GM18867 (cell line): ENCODE measurements at regions not wholly inside any gene's neighbourhood (a gene's known extent, or its start where the extent isn't known, plus 50 kb on each side); places are given as distances from the start of the nearest gene placed in this dataset.

Experiments
- ATAC-seq: cut with Tn5 transposase; IDR thresholded peaks from one replicate; pipeline ENCODE4 v1.9.1; 2021; ENCODE audit warnings: mild to moderate bottlenecking, moderate library complexity; ENCODE audit not compliant: unreplicated experiment

- ATAC-seq: no peak
Measured at GRCh38 chr12:97267594-97268202, 194.9 kb upstream of the RMST start.

GRCh38 chr12:97272471-97272870, 190.1 kb upstream of the RMST start:
- no peak for ATAC-seq

GRCh38 chr12:97274386-97274785, 188.2 kb upstream of the RMST start:
- ATAC-seq: no peak

- ATAC-seq: no peak
Measured at GRCh38 chr12:97275256-97275655, 187.3 kb upstream of the RMST start.

GRCh38 chr12:97275728-97276590, 186.6 kb upstream of the RMST start:
- no peak for ATAC-seq

GRCh38 chr12:97276661-97277429, 185.8 kb upstream of the RMST start:
- ATAC-seq: no peak

- ATAC-seq: no peak
Measured at GRCh38 chr12:97283297-97283696, 179.3 kb upstream of the RMST start.

GRCh38 chr12:97288531-97288930, 174.1 kb upstream of the RMST start:
- ATAC-seq: no peak

- ATAC-seq: peak; percentile 53
Measured at GRCh38 chr12:97292588-97292987, 170.0 kb upstream of the RMST start.

- no peak for ATAC-seq
Measured at GRCh38 chr12:97293541-97293940, 169.1 kb upstream of the RMST start.

GRCh38 chr12:97299847-97300246, 162.8 kb upstream of the RMST start:
- no peak for ATAC-seq

- no peak for ATAC-seq
Measured at GRCh38 chr12:97300431-97300830, 162.2 kb upstream of the RMST start.

- no peak for ATAC-seq
Measured at GRCh38 chr12:97300891-97301290, 161.7 kb upstream of the RMST start.

GRCh38 chr12:97301576-97301975, 161.0 kb upstream of the RMST start:
- ATAC-seq: no peak

GRCh38 chr12:97305651-97306050, 157.0 kb upstream of the RMST start:
- ATAC-seq: no peak

GRCh38 chr12:97306147-97306546, 156.5 kb upstream of the RMST start:
- peak; percentile 100 for ATAC-seq

GRCh38 chr12:97308576-97309198, 153.9 kb upstream of the RMST start:
- no peak for ATAC-seq

- ATAC-seq: no peak
Measured at GRCh38 chr12:97309921-97310320, 152.7 kb upstream of the RMST start.

- ATAC-seq: no peak
Measured at GRCh38 chr12:97312570-97313135, 150.0 kb upstream of the RMST start.

GRCh38 chr12:97313471-97314190, 149.0 kb upstream of the RMST start:
- no peak for ATAC-seq
